DMS153 treated with DMSO at 0.1 percent for 48 hours (cell line): ENCODE measurements at regions not wholly inside any gene's neighbourhood (a gene's known extent, or its start where the extent isn't known, plus 50 kb on each side); places are given as distances from the start of the nearest gene placed in this dataset.
"Not testable (repeated sequence)": the region's sequence is repeated elsewhere in the genome, so short reads cannot be mapped to it uniquely, and the experiment has no call there.

Experiments
- DNase-seq: peaks from one replicate; lab custom pipeline; 2025; ENCODE audit not compliant: unreplicated experiment; lab: John Stamatoyannopoulos, UW

- DNase-seq: no peak
Observed at GRCh38 chr6:78639111-78640110, 227.9 kb upstream of the IRAK1BP1 start.

GRCh38 chr6:78643976-78644375, 223.4 kb upstream of the IRAK1BP1 start:
- not testable (repeated sequence) for DNase-seq

DNA sequence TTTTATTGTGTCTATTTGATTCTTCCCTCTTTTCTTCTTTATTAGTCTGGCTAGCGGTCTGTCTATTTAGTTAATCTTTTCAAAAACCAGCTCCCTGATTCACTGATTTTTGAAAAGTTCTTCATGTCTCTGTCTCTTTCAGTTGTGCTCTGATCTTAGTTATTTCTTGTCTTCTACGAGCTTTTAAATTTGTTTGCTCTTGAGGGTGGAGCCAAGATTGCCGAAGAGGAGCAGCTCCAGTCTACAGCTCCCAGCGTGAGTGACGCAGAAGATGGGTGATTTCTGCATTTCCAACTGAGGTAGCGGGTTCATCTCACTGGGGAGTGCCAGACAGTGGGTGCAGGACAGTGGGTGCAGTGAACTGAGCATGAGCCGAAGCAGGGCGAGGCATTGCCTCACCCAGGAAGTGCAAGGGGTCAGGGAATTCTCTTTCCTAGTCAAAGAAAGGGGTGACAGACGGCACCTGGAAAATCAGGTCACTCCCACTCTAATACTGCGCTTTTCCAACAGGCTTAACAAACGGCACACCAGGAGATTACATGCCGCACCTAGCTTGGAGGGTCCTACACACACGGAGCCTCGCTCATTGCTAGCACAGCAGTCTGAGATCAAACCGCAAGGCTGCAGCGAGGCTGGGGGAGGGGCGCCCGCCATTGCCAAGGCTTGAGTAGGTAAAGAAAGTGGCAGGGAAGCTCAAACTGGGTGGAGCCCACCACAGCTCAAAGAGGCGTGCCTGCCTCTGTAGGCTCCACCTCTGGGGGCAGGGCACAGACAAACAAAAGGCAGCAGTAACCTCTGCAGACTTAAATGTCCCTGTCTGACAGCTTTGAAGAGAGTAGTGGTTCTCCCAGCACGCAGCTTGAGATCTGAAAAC, 220.6 kb upstream of the IRAK1BP1 start:
- DNase-seq: not testable (repeated sequence)

DNA sequence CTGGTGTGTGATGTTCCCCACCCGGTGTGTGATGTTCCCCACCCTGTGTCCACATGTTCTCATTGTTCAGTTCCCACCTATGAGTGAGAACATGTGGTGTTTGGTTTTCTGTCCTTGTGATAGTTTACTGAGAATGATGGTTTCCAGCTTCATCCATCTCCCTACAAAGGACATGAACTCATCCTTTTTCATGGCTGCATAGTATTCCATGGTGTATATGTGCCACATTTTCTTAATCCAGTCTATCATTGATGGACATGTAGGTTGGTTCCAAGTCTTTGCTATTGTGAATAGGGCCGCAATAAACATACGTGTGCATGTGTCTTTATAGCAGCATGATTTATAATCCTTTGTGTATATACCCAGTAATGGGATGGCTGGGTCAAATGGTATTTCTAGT, 201.5 kb upstream of the IRAK1BP1 start:
- not testable (repeated sequence) for DNase-seq

DNA sequence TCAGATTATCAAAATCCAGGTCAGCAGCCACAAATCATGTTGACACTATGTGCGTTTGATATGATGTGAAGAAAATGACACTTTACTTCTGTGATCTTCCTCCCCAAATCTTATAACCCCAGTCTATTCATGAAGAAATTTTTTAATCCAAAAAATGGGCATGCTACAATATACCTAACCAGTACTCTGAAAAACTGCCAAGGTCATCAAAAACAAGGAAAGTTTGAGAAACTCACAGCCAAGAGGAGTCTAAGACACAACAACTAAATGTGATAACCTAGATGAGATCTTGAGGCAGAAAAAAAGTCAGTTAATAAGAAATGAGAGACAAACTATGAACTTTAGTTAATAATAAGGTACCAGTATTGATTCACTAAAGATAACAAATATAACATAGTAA, 200.6 kb upstream of the IRAK1BP1 start:
- DNase-seq: no peak

GRCh38 chr6:78670156-78670555, 197.2 kb upstream of the IRAK1BP1 start:
- no peak for DNase-seq

- no peak for DNase-seq
Observed at GRCh38 chr6:78670802-78671201, 196.5 kb upstream of the IRAK1BP1 start.

DNA sequence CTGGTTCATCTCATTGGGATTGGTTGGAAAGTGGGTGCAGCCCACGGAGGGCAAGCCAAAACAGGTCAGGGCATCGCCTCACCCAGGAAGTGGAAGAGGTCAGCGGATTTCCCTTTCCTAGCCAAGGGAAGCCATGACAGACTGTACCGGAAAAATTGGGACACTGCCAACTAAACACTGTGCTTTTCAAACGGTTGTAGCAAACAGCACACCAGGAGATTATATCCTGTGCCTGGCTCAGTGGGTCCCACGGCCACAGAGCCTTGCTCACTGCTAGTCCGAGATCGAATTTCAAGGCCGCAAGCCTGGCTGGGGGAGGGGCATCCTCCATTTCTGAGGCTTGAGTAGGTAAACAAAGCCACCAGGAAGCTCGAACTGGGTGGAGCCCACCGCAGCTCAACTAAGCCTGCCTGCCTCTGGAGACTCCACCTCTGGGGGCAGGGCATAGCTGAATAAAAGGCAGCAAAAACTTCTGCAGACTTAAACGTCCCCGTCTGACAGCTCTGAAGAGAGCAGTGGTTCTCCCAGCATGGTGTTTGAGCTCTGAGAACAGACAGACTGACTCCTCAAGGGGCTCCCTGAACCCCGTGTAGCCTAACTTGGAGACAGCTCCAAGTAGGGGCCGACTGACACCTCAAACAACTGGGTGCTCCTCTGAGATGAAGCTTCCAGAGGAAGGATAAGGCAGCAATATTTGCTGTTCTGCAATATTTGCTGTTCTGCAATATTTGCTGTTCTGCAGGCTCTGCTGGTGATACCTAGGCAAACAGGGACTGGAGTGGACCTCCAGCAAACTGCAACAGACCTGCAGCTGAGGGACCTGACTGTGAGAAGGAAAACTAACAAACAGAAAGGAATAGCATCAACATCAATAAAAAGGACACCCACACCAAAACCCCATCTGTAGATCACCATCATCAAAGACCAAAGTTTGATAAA, 191.0 kb upstream of the IRAK1BP1 start:
- not testable (repeated sequence) for DNase-seq

- no peak for DNase-seq
Observed at GRCh38 chr6:78688668-78689067, 178.7 kb upstream of the IRAK1BP1 start.

DNA sequence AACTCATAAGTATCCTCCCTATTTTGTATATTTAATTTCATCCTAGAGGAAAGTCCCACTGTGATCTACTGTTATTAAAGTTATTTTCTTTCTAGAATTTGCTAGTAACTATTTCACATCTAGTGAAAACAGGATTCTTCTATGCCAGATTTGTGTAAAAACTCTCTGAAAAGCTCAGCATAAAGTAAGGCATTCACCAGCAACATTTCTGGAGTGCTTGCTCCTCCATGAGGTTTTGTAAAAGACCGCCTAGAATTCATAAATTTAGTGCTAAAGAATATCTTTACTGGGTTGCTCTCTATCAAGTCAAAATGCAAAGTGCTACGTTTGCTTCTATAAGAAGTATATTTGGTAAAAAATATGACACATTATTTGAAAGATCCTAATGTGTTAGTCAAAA, 173.5 kb upstream of the IRAK1BP1 start:
- no peak for DNase-seq

DNA sequence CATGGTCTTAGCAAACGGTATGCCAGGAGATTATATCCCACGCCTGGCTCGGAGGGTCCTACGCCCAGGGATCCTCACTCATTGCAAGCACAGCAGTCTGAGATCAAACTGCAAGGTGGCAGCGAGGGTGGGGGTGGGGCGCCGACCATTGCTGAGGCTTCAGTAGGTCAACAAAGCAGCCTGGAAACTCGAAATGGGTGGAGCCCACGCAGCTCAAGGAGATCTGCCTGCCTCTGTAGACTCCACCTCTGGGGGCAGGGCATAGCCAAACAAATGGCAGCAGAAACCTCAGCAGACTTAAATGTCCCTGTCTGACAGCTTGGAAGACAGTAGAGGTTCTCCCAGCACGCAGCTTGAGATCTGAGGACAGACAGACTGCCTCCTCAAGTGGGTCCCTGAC, 172.7 kb upstream of the IRAK1BP1 start:
- DNase-seq: not testable (repeated sequence)

GRCh38 chr6:78700991-78701390, 166.4 kb upstream of the IRAK1BP1 start:
- DNase-seq: no peak

DNA sequence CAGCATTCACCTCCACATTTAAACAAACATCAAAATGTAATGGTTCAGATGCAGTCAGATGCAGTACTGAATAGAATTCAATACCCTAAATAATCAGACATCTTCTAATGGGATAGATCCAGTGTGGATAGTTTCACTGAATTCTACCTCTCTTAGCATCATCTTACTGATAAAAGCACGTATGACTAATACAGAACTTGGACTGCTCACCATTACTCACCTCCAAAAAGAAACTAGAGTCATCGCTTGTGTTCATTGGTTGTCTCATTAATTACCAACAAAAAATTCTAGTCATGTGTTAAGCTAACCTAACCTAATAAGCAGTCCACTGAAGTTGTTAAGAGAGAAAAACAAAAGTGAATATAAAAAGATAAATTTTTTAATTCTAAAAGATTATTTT, 165.9 kb upstream of the IRAK1BP1 start:
- DNase-seq: no peak

- no peak for DNase-seq
Observed at GRCh38 chr6:78709021-78709420, 158.3 kb upstream of the IRAK1BP1 start.

DNA sequence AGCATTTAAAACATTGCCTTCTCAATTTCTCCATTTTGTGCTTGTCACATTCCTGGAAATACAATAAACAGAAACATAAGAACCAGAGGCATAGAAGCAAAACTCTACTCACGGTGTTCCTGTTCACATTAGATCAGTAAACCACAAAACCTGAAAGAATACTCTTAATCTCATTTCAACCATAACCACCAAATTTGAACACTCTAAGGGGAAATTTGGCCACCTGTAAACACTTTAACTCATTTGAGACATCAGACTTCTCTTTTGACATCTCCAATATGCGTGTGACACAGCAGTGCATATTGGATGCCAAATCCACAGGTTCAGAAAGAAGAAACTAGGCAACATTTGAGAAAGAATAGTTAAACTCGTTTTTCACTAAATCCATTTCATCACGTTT, 153.8 kb upstream of the IRAK1BP1 start:
- DNase-seq: no peak

DNA sequence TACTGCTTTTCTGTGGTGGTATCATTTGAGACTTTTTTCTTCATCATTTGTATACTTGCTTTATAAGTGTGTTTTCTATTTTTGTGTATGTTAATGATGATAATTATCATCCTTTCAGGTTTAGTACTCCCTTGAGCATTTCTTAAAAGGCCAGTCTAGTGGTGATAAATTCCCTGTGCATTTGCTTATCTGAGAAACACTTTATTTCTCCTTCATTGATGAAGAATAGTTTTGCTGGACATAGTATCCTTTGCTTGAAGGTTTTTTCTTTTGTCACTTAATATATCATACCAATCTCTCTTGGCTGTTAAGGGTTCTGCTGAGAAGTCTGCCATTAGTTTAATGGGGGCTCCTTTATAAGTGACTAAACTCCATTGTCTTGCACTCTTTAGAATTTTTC, 123.2 kb upstream of the IRAK1BP1 start:
- DNase-seq: no peak

GRCh38 chr6:78746457-78746856, 120.9 kb upstream of the IRAK1BP1 start:
- no peak for DNase-seq

DNA sequence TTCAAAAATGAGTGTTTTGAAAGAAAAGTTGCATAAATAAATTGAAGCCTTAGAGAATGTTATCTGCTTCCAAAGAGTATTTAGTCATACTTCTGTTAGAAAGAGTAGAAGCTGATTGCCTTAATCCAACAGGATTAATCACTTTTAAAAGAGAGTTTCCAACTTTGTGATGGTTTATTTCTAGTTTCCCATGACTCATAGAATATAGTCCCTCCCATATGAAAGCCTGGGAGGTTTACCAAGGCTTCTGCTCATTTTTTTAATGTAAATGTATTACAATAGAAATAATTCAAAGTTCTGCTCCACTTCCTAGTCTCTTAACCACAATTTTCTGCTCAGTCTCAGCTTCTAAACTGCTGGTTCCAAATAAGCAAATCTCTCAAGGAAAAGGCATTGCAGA, 118.0 kb upstream of the IRAK1BP1 start:
- no peak for DNase-seq

DNA sequence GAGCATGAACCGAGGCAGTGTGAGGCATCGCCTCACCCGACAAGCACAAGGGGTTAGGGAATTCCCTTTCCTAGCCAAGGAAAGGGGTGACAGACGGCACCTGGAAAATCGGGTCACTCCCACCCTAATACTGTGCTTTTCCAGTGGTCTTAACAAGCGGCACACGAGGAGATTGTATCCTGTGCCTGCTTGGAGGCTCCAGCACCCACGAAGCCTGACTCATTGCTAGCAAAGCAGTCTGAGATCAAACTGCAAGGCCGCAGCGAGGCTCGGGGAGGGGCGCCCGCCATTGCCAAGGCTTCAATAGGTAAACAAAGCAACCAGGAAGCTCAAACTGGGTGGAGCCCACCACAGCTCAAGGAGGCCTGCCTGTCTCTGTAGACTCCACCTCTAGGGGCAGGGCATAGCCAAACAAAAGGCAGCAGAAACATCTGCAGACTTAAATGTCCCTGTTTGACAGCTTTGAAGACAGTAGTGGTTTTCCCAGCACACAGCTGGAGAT, 109.0 kb upstream of the IRAK1BP1 start:
- DNase-seq: not testable (repeated sequence)

DNA sequence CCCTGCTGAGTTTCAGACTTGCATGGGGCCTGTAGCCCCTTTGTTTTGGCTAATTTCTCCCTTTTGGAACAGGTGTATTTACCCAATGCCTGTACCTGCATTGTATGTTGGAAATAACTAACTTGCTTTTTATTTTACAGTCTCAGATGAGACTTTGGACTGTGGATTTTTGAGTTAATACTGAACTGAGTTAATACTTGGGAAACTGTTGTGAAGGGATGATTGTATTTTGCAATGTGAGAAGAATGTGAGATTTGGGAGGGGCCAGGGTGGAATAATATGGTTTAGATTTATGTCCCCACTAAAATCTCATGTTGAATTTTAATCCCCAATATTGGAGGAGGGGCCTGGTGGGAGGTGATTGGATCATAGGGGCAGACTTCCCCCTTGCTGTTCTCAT, 99.1 kb upstream of the IRAK1BP1 start:
- DNase-seq: no peak
